ENCODE measurements at regions not wholly inside any gene's neighbourhood (a gene's known extent, or its start where the extent isn't known, plus 50 kb on each side); places are given as distances from the start of the nearest gene placed in this dataset.

- no peaks in the 10 kb centered on the region for H3K36me3 Mint-ChIP-seq
- H3K27ac Mint-ChIP-seq = no peak overlapping the region
- no peak for TF ChIP-seq CTCF (conservative IDR thresholded peaks at IDR 0.05)
- no peak overlapping the region for H3K4me3 Mint-ChIP-seq
- H3K4me1 Mint-ChIP-seq (ENCODE audit: unreplicated experiment) = no peaks in the 10 kb centered on the region
- DNase-seq (ENCODE audit: extremely low spot score, unreplicated experiment) = no peak
- no peaks in the 10 kb centered on the region for H3K9me3 Mint-ChIP-seq
- no peaks in the 10 kb centered on the region for H3K27me3 Mint-ChIP-seq
These were observed 819.4 kb downstream of the DIPK2A start for GRCh38 chr3:144791034-144791433.

- H3K4me1 Mint-ChIP-seq (ENCODE audit: unreplicated experiment) = no peaks in the 10 kb centered on the region
- no peaks in the 10 kb centered on the region for H3K27me3 Mint-ChIP-seq
- H3K27ac Mint-ChIP-seq = no peak overlapping the region
- H3K36me3 Mint-ChIP-seq = no peaks in the 10 kb centered on the region
- peaks cover 6% of the 10 kb centered on the region for H3K9me3 Mint-ChIP-seq
- DNase-seq (ENCODE audit: extremely low spot score, unreplicated experiment) = no peak
- no peak for TF ChIP-seq CTCF (conservative IDR thresholded peaks at IDR 0.05)
- H3K4me3 Mint-ChIP-seq = no peak overlapping the region
These were observed 830.3 kb downstream of the DIPK2A start for GRCh38 chr3:144801890-144802289.

- no peak overlapping the region for H3K4me3 Mint-ChIP-seq
- no peaks in the 10 kb centered on the region for H3K4me1 Mint-ChIP-seq (ENCODE audit: unreplicated experiment)
- no peaks in the 10 kb centered on the region for H3K27me3 Mint-ChIP-seq
- no peak for DNase-seq (ENCODE audit: extremely low spot score, unreplicated experiment)
- TF ChIP-seq CTCF (conservative IDR thresholded peaks at IDR 0.05) = no peak
- no peaks in the 10 kb centered on the region for H3K36me3 Mint-ChIP-seq
- no peak overlapping the region for H3K27ac Mint-ChIP-seq
- peaks cover 6% of the 10 kb centered on the region for H3K9me3 Mint-ChIP-seq
These were observed 837.8 kb downstream of the DIPK2A start for GRCh38 chr3:144809380-144809779.

GRCh38 chr3:144810160-144810559 is 838.5 kb downstream of the DIPK2A start:
- no peak overlapping the region for H3K4me3 Mint-ChIP-seq
- H3K27ac Mint-ChIP-seq = no peak overlapping the region
- TF ChIP-seq CTCF (conservative IDR thresholded peaks at IDR 0.05) = no peak
- H3K9me3 Mint-ChIP-seq = peaks cover 6% of the 10 kb centered on the region
- H3K27me3 Mint-ChIP-seq = no peaks in the 10 kb centered on the region
- no peaks in the 10 kb centered on the region for H3K36me3 Mint-ChIP-seq
- DNase-seq (ENCODE audit: extremely low spot score, unreplicated experiment) = no peak
- no peaks in the 10 kb centered on the region for H3K4me1 Mint-ChIP-seq (ENCODE audit: unreplicated experiment)

- no peak for DNase-seq (ENCODE audit: extremely low spot score, unreplicated experiment)
- no peaks in the 10 kb centered on the region for H3K27me3 Mint-ChIP-seq
- no peak overlapping the region for H3K27ac Mint-ChIP-seq
- H3K4me1 Mint-ChIP-seq (ENCODE audit: unreplicated experiment) = no peaks in the 10 kb centered on the region
- TF ChIP-seq CTCF (conservative IDR thresholded peaks at IDR 0.05) = no peak
- no peak overlapping the region for H3K4me3 Mint-ChIP-seq
- H3K36me3 Mint-ChIP-seq = no peaks in the 10 kb centered on the region
- H3K9me3 Mint-ChIP-seq = no peaks in the 10 kb centered on the region
These were observed 844.0 kb downstream of the DIPK2A start for GRCh38 chr3:144815655-144816054.

GRCh38 chr3:144816323-144816722 is 844.7 kb downstream of the DIPK2A start:
- DNase-seq (ENCODE audit: extremely low spot score, unreplicated experiment) = no peak
- no peak overlapping the region for H3K27ac Mint-ChIP-seq
- H3K9me3 Mint-ChIP-seq = no peaks in the 10 kb centered on the region
- H3K4me3 Mint-ChIP-seq = no peak overlapping the region
- no peaks in the 10 kb centered on the region for H3K4me1 Mint-ChIP-seq (ENCODE audit: unreplicated experiment)
- no peak for TF ChIP-seq CTCF (conservative IDR thresholded peaks at IDR 0.05)
- H3K27me3 Mint-ChIP-seq = no peaks in the 10 kb centered on the region
- H3K36me3 Mint-ChIP-seq = no peaks in the 10 kb centered on the region
